NCI-H510A (cell line): ENCODE measurements at regions not wholly inside any gene's neighbourhood (a gene's known extent, or its start where the extent isn't known, plus 50 kb on each side); places are given as distances from the start of the nearest gene placed in this dataset.

Experiments
- DNase-seq: peaks from one replicate; lab custom pipeline; 2025; lab: John Stamatoyannopoulos, UW

DNA sequence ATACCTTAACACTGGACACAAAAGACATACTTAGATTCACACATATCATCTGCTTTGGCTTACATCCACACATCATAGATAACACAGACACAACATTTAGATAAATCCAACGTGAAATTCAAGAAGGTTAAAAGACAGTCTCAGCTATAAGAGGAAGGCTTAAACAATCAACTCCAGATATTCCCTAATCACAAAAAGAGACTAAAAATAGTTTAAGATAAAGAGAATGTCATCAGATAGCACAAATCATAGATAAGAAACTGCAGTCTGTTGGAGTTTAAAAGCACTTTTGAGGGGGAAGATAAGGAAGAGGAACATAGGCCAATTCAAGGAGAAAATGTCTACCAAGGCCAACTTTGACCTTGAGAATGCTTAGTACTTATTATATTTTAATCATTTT is 504.8 kb downstream of the JRKL start:
- no peak for DNase-seq

DNA sequence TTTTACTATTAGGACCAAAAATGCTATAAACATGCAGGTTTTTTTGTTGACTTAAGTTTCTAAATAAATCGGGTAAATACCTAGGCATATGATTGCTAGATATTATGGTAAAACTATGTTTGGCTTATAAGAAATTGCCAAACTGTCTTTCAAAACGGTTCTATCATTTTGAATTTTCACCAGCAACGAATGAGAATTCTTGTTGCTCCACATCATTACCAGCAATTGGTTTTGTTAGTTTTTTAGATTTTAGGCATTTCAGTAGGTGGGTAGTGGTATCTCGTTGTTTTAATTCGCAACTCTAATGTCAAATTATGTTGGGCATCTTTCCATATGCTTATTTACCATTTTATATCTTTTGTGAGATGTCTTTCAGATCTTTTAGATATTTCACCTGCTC is 510.2 kb downstream of the JRKL start:
- DNase-seq: no peak

DNA sequence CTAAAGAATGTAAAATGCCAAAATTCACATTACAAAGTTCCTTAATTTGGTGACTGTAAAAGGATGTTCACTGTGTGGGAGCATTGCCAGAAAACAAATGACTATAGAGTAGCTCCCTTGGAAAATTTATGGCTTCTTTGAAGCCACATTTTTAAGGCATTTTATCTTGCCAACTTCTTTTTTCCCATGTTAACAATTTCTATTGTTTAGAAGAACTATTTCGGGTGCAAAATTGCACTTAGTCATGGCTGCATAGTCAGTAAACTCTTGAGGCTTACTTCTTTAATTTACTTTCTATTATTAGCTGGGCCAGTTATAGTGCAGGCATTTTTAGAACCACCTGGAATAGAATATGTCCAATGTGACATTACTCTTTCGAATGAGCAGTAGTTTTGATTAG is 515.3 kb downstream of the JRKL start:
- no peak for DNase-seq

DNA sequence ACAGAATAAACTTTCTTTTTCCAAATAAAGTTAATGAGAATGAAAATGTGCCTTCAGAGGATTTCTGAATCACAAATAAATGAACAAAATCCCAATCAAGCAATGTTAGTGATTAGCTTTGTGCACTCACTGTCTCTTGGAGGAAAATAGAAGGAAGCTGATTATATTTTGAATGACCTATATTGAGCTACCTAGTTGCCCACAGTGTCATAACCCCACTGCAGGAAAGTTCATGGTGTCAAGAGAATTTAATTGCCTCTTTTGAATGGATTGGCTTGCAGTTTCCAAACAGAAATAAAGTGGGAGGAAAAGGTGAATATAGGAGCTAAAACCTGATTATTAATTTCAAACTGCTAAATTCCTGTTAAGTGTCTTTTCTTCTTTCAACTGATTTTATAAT is 515.9 kb downstream of the JRKL start:
- DNase-seq: no peak

DNA sequence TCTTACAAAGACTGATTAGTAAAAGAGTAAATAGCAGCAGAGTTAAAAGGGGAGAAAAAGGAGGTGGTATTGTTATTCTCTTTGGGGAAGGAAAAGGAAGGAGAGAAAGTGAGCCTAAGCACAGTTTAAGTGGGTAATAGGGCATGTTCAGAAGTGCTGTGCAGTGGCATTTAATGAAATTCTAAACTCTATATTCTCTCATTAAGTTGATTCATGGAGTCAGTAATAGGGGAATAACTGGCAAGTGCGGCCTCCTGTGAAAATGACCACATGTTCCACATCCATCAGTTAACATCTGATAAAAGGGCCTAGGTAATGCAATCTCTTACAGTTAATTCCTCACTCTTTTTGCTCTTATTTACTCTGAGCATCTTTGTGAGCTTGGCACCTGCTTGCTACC is 516.7 kb downstream of the JRKL start:
- no peak for DNase-seq

DNA sequence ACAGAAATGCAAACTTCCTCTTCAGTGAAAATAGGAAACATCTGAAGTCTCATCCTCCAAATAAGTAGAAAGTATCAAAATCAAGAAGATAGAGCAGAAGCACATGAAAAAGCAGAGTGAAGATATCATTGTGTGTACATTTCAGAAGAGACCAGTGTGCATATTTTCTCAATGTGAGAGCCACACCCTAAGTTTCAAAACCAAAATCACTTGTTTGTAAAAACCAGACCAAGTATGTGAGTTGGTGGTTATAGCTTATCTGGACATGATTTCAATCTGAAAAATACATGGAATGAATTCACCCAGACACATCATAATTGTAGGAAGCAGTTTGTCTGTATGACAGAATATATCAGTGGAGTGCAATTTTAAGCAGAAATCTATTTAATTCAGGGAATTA is 536.0 kb downstream of the JRKL start:
- no peak for DNase-seq

DNA sequence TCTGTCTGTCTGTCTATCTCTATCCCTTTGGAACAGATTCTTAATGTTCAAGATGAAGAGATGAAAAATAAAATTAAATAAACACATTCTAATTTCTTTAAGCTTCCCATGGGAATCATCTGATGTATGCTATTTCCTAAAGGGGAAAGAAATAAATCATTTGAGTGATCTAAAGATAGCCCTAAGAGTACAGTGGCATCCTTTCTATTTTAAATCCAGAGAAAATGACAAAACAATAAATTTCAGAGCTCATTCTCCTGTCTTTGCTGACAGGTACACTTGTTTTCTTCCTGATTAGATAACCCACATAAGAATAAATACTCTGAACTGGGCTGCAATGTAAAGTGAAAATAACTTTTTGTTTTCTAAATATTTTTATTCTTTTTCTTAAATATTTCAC is 550.4 kb downstream of the JRKL start:
- DNase-seq: no peak

DNA sequence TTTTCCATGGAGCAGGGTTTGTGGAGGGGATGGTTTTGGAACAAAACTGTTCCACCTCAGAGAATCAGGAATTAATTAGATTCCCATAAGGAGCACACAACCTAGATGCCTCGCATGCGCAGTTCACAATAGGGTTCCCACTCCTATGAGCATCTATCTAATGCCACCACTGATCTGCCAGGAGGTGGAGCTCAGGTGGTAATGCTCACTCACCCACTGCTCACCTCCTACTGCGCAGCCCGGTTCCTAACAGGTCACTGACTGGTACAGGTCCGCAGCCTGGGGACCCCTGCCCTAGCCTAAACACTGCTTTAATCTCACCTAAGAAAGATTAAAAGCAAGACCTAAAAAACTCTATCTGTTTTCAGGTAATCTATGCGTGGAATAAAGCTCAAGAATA is 553.0 kb downstream of the JRKL start:
- DNase-seq: no peak

DNA sequence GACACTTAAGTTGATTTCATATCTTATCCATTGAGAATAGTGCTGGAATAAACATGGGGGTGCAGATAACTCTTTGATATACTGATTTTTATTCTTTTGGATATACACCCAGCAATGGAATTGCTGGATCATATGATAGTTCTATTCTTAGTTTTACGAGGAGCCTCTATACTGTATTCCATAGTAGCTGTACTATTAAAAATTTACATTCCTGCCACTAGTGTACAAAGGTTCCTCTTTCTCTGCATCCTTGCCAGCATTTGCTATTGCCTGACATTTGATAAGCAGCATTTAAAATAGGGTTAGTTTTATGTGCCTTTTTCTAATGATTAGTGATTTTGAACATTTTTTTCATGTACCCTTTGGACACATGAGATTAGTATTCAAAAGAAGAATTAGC is 554.2 kb downstream of the JRKL start:
- DNase-seq: no peak

DNA sequence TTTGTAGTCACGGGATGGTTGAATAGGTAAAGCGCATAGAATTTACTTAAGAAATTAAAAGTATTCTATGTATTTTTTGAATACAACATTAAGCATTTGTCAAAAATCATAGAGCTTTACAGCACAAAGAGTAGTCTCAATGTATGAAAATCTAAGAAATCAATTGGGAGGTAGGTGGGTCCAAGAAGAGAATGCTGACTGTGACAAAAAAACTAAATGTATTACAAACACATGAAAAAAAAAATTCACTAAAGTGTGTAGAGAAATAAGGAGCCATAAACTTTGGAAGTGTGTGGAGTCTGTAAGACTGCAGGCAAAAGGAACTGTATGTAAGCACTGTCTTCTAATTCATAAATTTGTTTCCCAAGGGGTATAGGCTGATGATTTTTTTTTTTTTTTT is 558.3 kb downstream of the JRKL start:
- DNase-seq: no peak

DNA sequence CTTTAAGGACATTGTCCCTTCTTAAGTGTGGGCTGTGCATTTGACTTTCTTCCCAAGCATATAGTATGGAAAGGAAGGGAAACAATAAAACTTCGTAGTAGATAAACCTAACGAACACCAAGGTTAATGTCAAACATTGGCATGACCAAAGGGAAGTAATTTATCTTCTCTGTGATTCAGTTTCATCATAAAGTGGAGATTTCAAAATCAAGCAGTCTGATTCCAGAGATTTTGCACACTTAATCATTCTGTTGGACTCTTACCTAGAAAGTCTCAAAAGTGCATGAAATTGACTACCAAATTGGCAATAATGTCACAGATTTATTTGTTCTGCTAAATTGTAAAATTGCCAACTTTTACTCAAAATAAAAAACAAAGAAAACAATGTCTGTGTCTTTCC is 559.7 kb downstream of the JRKL start:
- DNase-seq: no peak

DNA sequence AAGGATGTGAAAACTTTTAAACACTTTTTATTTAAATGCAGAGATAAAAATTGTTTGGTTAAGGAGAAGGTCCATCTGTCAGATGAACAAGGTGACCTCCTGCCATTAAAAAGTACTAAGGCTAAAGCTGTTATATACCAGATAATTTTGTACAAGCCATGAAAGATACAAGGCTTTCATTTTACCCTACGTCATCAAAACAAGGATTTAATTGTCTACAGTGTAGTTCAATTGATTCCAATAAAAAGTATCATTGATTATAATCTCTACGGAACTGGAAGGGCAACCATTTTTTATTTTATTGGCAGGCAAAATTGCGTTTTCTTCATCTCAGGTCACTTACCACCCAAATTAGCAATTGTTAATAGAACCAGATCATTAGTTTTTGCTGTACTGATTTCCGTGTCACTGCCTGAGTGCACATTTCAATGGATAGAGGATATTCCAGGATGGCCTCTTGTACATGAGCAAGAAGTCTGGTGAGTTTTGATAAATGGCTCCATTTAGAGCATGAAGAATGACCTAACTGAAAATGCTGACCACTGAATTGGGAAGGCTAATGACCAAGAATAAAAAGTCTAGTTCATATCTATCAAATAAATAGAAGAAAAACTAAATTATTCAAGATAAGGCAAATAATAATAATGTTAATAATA is 564.9 kb downstream of the JRKL start:
- no peak for DNase-seq

DNA sequence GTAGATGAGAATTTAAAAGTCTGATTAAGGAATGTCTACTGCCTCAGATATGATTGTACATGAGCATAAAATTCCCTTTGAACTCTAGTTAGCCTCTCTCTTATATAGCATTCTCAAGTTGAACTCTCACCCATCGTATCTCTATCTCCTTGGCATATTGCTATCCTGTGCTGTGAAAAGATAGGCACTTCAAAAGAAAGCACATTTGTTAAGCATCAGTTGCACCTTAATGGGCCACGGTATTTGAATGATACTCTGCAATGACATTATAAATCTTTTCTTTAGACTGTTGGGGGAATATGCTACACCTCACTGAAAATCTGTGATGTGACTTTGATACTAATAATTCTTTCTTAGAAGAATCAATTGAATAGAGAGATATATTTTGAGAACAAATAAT is 570.7 kb downstream of the JRKL start:
- DNase-seq: no peak

DNA sequence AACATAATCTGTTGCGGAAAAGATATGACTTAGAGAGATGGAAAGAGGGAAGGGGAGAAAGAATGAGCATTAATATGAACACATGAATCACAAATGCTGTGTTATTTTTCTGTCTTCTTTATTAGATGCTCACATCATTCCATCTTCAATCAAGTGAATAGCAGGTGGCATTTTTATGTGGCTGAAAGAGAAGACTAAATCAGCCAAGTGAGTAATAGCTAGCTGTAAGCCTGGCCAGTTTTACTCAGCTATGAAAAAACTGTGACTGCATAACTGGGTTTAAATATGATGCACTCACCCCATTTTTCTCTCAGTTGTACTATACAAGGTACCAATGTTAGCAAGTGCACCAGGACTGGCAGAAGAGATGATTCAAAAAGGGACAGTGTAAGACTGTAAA is 571.1 kb downstream of the JRKL start:
- DNase-seq: no peak

DNA sequence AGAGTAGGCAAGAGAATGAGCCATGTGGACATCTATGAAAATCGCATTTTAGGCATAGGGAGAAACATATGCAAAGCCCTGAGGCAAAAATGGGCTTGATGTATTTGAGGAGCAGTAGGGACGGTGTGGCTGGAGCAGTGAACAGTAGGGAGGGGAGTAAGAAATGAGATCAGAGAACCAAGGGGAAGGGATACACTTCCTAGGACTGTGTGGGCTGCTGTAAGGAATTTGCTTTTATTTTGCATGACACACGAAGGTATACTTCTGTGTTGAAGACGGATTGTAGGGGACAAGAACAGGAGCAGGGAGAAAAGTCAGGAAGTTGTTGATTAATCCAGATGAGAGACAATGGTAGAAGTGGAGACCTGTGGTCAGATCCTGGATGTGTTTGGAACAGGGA is 572.1 kb downstream of the JRKL start:
- no peak for DNase-seq

DNA sequence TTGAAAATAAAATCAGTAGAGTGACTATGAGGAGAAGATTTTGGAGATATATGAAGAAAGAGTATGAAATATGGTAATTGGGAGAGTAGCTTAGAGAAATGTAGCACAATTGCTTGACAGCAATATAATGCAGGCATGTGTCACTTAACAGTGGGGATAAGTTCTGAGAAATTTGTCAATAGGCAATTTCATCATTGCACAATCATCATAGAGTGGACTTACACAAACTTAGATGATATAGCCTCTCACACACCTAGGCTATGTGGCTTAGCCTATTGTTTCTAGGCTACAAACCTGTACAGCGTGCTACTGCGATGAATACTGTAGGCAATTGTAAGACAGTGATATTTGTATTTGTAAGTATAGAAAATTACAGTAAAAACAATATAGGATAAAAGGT is 573.6 kb downstream of the JRKL start:
- no peak for DNase-seq

DNA sequence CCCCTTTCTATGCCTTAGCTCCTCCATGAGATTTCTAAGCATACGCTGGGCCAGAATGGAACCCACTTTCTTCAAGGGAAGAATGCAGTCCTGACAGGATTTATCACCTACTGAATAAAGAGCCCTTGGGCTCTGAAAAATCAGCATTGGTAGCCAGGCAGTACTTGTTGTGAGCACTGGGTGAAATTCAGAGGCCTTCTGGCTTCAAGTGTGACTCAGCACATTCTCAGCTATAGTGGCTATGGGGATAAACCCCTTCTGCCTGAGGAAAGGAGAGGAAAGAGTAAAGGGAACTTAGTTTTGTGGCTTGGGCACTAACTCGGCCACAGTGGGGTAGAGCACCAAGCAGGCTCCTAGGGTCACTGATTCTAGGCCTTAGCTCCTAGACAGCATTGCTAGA is 574.8 kb downstream of the JRKL start:
- DNase-seq: no peak

DNA sequence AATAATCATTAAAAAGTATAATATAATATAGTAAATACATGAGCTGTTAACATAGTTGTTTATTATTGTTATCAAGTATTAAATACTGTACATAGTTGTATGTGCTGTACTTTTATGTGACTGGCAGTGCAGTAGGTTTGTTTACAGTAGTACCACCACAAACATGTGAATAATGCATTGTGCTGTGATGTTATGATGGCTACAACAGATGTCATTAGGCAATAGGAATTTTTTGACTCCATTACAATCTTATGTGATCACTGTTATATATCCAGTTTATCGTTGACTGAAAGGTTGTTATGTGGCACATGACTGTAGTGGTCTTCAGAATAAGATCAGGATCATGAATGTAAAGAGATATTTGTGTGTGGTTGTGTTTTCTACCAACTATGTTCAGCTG is 577.8 kb downstream of the JRKL start:
- DNase-seq: no peak

DNA sequence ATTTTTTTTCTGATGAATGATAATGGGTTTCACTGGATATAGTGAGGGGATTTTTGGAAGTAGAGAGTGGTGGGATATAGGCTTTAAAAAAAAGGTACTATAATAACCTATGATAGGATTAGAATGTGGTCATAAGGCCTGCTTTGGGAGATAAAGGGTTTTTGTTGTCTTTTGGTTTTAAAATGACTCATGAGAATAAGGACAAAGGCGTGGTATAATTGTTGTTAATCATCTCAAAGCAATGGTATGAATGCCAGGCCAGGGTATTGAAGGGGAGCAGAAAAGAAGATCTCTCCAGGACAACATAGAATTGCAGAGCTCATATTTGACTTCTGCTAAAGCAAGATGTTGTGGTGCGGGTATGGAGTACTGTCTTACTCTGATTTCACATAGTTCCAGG is 579.4 kb downstream of the JRKL start:
- no peak for DNase-seq

DNA sequence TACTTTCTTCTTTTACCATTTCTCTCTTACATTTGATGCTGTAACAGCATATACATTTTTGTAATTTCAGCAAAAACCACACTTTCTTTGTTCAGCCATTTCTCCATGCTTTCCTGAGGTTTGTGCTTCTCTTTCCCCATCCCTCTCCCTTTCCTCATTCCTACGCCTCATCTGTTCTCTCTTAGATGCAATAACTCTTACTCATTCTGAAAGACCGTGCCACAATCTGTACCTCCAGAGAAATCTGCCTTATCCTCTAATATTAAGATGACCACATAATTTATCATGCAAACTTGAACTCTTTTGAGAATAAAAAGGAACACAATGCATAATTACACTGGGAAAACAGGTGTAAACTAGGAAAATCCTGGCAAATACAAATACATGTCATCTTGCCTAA is 588.9 kb downstream of the JRKL start:
- no peak for DNase-seq

DNA sequence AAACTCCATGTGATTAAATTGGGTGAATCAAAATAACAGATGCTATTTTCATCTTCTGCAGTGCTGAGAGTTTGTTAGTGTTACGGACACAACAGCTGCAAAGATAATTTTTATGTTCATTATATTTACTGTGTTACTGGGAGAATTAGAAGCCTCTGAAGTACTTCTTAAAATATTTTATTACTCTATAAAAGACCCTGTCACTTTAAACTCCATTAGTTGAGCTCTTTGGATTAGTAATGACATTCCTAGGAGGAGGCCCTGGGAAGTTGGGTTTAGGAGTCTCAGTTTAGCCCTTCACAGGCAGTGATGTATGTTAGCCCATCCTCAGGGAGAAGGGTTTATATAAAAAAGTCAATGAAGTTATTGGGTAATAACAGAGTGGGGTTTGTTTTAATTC is 596.7 kb downstream of the JRKL start:
- no peak for DNase-seq

DNA sequence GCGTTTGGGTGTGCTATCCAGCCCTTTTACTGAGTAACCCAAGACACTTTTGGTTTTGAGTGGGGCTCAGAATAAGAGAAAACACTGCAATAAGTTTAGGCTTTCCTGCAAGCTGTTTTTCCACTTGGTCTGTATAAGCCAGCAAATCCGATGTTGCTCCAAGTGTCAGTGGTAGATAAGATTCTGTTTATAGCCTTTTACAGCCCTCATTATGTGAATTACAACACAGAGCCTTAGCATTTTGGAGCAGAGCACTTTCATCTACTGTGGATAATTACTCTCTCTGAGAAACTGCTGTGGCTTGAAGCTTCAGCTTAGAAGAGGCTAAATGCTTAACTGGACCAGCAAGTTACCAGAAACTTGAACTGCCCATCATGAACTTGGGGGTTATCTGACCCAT is 601.1 kb downstream of the JRKL start:
- DNase-seq: no peak

DNA sequence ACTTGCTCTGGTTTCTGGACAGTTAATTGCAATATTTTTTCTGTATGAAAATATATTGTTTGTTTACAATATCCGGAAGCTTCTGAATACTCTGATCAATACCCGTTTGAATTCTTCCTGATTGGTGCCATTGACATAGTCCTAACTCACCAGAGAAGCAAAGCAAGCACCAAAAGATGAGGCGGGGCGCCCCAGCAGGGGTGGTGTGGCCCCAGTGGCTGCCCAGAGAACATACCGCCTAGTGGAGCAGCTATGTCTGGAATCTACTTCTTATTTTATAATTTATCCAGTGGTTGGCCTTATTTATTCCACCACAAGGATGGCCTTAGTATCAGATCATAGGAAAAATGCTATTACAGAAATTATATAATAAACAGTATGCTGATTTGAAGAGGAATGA is 610.7 kb downstream of the JRKL start:
- no peak for DNase-seq

DNA sequence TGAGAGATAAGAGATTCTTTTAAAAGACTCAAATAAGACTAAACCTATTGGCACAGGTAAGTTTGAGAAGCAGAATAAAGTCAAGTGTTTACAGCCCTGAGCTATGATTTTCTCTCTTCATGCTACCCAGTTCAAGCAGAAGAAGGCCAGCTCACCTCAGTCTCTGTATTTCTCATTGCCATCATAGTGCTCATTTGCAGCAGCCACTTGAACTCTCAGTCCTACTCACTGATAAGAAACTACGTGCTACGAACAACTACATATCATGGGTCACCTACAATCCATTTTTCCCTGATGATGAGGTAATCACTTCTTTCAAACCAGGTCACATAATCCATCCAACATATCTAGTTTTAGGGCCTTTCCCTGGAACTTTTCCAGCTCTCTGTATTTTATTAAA is 617.5 kb downstream of the JRKL start:
- DNase-seq: no peak

DNA sequence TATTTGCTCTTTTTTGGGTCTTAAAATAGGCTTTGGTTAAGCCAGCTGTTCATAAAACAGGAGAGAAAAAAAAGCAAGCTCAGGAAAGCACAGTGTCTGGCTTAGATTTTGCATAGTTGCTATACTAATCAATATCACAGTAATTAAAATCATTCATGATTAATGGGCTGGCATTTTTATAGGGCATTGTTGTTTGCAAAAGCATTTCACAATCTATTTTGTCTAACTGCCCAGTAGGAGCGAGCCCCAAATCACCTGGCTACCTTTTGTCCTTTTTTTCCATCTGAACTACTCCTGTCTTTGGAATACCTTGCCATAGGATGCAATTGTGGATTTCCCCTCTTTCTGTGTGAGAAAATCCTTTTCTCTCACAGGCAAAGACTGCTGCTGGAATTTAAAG is 619.8 kb downstream of the JRKL start:
- no peak for DNase-seq
